ENCODE measurements at regions not wholly inside any gene's neighbourhood (a gene's known extent, or its start where the extent isn't known, plus 50 kb on each side); places are given as distances from the start of the nearest gene placed in this dataset.
"Not testable (repeated sequence)": the region's sequence is repeated elsewhere in the genome, so short reads cannot be mapped to it uniquely, and the experiment has no call there.

DNA sequence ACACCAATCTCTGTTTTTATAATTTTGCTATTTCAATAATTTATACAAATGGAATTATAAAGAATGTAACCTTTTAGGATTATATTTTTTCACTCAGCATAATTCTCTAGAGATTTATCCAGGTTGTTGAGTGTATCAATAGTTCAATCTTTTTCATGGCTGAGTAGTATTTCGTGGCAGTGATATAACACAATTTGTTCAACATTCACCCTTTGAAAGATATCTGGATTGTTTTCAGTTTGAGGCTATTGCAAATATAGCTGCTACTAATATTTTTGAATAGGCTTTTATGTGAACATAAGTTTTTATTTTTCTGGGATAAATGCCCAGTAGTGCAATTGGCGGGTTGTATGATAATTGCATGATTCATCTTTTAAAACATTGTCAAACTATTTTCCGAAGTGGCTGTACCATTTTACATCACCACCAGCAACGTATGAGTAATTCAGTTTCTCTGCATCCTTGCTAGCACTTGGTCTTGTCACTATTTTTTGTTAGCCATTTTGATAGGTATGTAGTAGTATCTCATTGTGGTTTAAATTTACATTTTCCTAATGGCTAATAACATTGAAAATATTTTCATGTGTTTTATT, 55.6 kb upstream of the ABCD3 start:
- no peak for DNase-seq (ENCODE audit: low read depth in 1 of 2, low spot score in 1 of 2)

DNA sequence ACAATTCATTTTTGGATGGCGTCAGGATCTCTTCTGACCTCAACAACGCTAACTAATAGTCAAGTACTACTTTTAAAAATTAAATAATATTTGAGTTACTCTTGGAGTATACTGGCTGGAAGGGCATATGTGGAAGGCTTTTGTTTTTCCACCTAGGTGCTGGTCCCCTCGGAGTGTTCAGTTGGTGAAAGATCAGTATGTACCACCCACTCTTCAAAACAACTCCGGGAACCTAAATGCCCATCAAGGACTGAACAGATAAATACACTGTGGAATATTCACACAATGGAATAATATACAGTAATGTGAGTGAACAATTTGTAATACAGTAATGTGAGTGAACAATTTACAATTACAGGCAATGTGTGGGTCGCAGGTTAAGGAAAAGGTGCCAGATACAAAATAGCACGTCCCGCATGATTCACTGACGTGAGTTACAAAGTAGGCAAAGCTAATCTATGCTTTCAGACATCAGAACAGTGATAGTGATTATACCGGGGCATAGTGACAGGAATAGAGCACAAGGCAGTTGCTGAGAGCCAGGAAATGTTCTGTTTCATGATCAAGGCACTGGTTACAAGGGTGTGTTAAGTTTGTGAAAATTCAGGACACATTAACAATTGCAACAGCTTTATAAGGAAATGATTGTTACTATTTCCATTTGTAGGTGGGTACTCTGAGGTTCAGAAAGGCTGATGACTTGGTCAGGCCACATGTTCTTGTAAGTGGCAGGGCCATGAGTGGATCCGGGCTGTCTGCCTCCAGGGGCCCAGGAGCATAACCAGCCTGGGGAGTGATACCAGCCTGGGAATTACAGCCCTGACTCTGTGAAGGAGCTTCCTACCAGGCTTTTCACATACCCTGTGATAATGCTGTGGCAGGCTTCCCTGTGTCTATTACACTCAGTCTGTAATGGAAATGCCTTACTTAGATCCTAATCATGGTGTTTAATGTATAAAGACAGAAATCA, 59.3 kb upstream of the ABCD3 start:
- no peak for DNase-seq (ENCODE audit: low read depth in 1 of 2, low spot score in 1 of 2)

DNA sequence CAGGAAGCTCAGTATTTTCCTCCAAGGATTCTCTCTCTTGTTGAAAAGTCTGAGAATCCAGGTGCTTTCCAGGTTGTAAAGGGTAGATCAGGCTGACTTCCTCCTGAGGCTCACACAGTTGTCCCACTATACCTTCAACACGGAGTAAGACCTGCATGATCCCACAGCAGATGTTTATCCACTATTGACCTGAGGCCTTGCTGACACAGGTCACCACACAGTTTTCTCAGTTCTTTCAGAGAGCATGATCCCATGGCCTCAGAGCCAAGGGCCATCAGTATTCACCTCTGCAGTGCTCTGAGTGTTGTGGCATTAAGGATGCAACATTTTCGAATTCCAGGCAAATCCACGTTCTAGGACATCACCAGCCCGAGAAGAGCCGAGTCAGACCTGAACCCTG, 60.5 kb upstream of the ABCD3 start:
- DNase-seq (ENCODE audit: low read depth in 1 of 2, low spot score in 1 of 2): no peak

DNA sequence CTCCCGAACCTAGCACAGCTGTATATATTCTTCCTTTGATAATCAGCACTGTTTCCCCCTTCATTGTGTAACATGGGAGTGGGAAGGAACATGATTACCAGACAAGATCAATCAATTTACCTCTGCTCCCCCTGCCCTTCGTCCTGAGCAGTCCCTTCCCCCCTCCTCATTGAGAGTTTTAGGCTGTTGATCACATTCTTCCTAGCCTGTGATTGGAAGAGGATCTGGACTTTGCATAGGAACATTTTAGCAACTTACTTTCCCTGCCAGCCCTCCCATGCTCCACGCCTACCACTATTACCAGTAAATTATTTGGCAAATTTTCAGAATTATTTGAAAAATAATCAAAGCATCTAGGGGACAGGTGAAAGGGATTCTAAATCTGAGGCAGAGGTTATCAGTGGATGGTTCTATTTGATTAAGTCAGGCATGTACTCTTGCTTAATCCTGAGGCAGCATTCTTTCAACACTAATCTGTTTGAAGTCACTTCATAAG, 62.7 kb upstream of the ABCD3 start:
- no peak for DNase-seq (ENCODE audit: low read depth in 1 of 2, low spot score in 1 of 2)

DNA sequence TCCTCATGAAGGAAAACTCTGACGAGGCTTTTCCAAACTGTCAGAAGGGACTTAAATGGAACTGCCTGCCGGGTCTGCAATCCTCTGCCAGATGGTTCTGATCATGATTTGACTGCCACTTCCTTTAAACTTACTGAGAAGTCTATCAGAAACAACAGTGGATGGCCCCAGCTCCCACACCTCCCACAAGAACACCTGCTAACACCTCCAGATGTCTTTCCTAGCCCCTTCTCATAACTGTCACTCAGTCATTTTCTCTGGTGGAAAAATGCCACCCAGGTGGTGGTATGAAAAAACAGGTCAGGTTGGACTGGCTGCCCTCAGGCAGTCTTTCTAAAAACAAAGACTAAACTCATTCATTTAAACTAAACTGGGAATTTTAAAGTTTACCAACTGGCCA, 66.7 kb upstream of the ABCD3 start:
- no peak for DNase-seq (ENCODE audit: low read depth in 1 of 2, low spot score in 1 of 2)

DNA sequence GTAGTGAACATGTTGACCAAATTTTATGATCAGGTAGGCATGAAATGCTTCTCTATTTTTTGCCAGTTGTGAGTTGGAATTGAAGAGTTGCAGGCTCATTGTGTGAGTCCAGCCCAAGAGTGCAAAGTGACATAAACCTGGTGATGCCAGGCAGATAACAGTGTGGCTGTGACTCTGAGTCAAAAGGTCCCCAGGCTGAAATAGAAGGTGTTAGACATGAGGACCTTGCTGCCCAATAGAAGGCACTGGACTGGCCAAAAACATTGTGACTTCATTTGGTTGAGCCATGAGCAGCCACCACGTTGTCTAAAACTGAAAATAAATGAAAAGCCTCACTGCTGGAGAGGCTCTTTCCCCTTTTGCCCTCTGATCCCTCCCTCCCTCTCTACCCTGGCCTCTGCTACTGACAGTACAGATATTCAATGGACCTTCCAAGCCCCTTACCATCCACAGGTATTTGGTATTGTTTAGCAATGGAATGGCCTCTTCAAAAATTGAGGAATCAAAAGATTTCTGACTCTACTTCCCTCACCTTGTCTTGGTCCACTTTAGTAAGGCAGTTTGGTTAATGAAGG, 67.8 kb upstream of the ABCD3 start:
- no peak for DNase-seq (ENCODE audit: low read depth in 1 of 2, low spot score in 1 of 2)

DNA sequence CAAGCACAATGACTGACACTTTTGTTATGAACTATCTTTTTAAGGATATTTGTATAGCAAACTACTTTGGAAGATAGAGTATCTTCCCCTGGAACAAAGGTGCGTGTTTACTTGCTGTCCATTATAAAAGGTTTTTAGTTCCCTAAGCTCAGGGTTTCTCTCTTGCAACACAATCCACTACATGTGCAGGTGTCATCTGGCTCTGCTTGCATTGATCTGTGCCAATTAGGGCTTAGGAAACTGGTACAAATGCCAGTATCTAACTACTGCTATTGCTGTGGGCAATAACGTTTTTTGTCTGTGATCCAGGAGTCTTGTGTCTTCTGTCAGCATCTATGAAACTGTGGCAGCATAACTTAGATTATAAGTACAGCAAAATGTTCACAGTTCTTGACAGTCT, 68.3 kb upstream of the ABCD3 start:
- no peak for DNase-seq (ENCODE audit: low read depth in 1 of 2, low spot score in 1 of 2)

DNA sequence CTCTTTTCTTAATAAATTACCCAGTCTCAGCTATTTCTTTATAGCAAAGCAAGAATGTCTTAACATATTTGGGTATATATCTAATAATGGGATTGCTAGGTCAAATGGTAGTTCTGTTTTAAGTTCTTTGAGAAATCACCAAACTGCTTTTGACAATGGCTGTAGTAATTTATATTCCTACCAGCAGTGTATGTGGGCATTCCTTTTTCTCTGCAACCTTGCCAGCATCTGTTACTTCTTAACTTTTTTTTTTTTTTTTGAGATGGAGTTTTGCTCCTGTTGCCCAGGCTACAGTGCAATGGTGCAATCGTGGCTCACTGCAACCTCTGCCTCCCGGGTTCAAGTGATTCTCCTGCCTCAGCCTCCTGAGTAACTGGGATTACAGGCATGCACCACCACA, 69.8 kb upstream of the ABCD3 start:
- not testable (repeated sequence) for DNase-seq (ENCODE audit: low read depth in 1 of 2, low spot score in 1 of 2)

DNA sequence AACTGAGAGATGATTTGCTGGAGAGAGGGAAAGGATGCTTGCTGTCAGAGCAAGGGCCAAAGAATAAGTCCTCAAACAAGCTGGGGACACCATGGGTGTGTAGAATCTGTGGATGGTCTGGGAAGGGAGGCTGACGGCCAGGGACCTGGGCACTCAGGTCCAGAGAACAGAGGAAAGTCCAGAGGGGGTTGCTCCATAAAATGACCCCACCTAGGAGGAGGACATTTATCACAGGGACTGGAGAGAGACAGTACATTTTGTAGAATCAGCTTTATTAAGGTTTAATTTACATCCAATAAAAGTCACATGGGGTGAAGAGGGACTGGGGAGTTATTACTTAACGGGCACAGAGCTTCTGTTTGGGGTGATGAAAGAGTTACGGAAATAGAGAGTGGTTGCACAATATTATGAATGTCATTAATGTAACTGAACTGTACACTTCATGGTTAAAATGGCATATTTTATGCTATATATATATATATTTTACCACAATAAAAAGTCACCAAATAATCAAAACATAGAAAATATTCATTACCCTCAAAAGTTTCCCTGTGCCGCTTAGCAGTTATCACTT, 73.0 kb upstream of the ABCD3 start:
- no peak for DNase-seq (ENCODE audit: low read depth in 1 of 2, low spot score in 1 of 2)

DNA sequence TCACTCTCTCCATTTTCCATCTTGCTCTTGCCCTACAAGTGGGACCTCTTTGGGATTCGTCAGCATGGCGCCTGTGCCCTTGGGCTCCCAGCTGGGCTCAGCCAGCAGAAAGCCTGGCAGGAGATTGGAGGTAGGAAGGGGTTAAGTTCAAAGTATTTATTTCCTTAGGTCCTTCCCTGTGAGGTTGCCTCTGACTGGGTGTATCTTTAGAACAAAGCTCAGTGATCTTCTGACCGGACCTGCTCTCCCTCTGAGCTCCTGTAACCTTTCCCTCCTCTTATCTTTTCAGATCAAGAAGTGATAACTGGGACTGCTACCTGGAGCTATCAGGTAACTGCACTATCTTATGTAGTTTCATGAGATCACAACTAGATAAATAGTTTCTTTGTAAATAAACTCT, 75.8 kb upstream of the ABCD3 start:
- no peak for DNase-seq (ENCODE audit: low read depth in 1 of 2, low spot score in 1 of 2)

DNA sequence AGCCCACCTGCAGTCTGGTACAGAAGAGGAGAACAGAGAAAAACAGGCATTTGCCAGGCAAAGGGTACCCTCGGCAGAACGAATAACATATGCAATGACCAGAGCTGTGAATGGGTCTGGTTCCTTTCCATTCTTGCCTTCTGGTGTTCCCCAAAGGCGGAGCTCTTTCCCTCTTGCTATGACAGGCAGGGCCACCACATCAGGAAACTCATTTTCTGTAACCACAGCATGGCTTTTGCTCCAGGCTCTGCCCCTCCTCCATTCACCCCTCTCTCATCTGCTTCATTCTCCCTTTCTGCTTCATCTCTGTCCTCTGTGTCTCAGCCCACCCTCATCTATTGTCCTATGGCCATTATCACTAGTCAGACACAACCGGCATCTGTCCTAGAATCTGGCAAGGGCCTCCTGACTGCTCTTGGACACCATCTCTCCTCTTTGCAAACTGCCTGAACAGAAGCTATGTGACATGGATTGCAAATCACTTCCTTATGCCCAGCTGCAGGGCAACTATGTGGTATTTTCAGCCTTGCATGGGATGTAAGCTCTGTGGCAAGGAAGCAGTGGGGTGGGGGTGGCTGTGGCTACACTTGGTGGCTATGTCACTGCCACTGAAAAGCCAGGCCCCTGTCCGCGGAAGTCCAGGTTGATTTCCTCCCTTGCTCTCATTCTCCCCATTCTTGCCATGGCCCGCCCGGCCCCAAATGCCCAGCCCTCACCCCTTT, 78.8 kb upstream of the ABCD3 start:
- no peak for DNase-seq (ENCODE audit: low read depth in 1 of 2, low spot score in 1 of 2)

DNA sequence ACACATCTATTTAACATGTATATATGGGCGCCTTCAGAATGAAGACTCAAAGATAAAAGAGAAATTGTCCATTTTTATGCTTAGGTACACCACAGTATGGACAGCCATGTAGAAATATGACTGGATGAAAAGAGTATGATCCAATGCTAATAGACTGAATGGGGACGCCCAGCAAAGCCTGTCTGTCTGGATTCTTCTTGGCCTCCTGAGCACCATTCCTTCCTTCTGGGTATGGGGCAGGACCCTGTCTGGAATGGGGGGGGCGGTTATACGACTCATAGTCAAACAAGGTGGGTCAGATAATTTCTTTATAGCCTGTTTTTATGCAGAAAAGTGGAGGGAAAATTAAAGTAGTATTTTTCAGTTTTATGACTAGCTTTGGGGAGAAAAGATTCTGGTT, 81.2 kb upstream of the ABCD3 start:
- DNase-seq (ENCODE audit: low read depth in 1 of 2, low spot score in 1 of 2): no peak

DNA sequence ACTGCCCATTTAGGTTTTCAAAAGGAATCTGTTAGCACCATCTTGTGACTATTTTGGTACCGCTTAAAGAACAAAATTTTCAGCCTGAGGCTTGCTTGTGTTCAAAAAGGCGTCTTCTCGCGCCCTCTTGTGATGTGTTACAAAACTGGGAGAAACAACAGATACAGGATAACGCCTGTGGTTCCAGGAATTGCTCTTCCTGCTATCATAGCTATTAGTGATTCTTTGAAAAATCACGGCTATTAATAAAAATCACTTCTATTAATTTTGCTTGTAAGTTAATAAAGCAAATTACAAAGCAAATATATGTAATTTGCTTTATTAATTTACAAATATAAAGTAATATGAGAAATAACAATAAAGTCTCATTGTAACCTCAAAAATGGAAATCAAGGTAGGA, 82.2 kb upstream of the ABCD3 start:
- DNase-seq (ENCODE audit: low read depth in 1 of 2, low spot score in 1 of 2): peak in 1 of 2 donors; percentile 17

DNA sequence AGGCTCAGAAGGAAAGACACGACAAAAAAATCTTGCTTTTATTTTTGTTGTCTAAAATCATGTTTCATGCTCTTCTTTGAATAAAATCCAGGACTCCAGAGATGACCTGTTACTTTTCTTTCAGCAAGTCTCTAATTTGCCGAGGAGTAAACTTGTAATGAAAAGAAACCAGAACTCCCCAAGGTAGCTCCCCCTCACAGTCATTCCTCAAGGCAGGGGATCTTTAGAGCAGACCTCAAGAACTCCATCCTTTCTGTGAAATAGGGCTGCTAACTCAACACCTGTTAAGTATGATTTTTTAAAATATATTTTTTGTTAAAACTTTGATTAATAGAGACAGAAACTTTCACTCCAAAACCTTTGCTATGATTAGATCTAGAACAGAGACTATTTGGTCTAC, 82.7 kb upstream of the ABCD3 start:
- DNase-seq (ENCODE audit: low read depth in 1 of 2, low spot score in 1 of 2): no peak

DNA sequence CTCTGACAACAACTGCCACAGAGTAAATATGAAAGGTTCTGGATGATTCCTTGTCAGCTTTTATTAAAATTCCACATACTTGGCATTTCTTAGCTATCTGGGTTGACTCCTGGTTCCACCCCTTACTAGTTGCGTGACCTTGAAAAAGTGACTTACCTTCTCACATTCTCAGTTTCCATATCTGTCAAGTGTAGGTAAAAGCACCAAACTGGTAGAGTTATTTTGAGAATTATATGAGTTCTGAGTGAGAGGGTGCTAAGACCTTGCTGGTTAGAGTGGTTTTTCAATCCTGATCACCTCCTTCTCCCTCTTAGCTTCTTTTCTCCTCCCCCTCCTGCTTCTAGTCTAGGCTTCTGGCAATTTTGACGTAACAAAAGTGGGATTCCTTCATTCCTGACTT, 83.4 kb upstream of the ABCD3 start:
- DNase-seq (ENCODE audit: low read depth in 1 of 2, low spot score in 1 of 2): no peak

DNA sequence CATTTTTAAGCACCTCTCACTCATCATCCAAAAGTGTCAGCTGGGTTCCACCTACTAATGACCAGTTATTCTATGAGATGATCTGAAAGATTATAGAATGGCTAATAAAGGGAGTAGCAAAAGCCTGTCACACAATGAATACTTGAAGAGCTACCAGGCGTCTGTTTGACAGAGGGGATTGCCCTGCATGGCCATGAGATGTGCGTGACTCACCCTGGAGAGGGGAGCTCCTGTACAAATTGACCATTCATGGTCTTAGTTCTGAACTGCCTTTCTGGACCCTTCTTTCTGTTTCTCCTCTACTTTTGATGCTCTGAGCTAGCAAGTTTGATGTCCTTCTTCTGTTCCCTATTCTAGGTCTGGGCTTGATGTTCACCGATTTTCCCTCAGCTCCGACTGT, 85.2 kb upstream of the ABCD3 start:
- DNase-seq (ENCODE audit: low read depth in 1 of 2, low spot score in 1 of 2): no peak

DNA sequence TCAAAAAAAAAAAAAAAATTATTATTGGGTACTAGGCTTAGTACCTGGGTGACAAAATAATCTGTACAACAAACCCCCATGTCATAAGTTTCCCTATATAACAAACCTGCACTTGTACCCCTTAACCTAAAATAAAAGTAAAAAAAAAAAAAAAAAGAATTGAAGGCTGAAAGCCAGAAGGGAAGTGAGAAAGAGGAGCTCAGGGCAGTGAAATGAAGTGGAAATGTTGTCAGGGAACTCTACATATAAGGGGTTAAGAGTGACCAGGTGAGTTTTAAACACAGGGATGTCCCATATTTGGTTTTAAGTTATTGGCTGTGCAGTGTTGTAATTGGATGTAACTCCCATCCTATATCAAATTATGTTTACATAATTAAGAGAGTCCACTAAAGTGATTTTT, 85.7 kb upstream of the ABCD3 start:
- DNase-seq (ENCODE audit: low read depth in 1 of 2, low spot score in 1 of 2): no peak

DNA sequence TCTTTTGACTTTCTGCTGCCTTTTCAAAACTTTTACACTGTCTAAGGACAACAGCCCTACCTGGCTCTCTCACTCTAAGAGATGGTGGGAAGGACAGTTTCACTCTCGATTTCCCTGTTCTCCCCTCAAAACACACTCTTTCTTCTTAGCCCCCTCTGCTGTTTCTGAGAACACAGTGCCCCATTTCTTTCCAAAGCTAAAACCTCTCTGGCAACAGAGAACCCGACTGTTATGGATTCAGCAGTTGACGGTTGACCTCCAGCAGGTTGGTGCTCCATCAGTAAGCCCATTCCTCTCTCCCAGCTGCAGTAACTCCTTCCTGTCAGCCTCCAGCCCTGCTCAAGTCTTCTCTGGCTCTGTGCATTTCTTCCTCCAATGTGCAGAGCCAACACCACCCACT, 88.2 kb upstream of the ABCD3 start:
- DNase-seq (ENCODE audit: low read depth in 1 of 2, low spot score in 1 of 2): no peak

DNA sequence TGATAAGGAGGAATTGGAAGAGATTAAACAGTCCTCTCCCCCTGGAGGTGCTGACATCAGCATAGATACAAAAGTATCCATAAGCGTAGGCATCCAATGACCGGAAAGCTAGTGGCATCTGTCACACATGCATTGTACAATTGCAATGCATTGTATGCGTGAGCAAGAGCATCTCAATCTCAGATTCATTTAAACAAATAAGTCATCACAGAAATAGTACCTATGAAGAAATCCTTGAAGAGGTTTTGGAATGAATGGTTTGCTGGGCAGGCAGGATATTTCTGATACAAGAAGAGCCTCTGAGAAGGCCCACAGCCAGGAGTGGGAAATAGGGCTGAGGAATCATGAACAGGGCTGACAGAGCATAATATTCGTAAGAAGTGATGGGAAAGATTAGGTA, 88.9 kb upstream of the ABCD3 start:
- no peak for DNase-seq (ENCODE audit: low read depth in 1 of 2, low spot score in 1 of 2)

DNA sequence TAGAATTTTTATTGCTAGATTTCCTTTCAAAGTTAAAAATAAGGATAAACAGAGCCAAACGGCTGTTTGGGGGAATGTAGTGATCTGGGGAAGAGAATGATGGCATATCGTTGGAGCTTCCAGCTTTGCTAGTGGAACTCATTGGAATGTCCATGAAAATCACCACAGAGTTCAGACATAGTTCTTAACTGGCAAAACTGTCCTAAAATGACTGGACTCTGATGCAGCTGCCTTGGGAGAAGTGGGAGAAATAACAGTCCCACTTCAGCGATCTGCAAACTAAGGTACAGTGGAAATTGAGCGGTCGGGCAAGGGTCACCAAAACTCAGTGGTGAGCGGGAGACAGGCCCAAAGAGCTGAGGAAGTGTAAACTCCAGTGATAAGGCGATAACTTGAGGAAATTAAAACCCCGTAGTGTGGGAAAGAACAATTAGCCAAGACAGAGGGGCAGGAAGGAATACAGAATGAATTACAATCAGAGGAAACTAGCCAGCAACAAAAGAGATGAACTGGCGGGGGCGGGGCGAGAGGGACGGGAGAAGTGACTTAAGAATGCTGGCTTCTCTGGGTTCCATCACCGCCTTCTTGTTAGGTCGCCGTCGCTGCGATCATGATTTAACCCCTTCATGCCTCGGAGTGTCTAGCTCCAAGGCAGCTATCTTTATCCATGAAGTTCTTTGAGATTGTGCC, 89.8 kb upstream of the ARHGAP29 start:
- no peak for DNase-seq (ENCODE audit: low read depth in 1 of 2, low spot score in 1 of 2)

DNA sequence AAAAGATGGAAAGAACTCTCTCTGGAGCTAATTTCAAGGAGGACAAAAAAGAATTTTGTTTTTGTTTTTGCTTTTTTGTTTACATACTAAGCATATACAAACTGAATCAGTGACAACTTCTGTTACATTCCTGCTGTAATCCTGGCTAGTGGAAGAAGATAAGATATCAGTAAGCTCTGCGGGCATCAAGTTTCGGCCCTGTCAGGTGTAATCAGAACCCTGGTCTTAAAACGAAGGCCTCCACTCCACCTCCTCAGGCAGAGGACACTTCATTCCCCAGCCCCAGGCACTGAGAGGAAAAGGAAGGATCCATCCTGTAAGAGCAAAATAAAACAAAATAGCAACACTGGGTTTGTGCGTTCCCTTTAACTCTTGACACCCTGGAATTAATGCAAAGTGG, 88.9 kb upstream of the ARHGAP29 start:
- no peak for DNase-seq (ENCODE audit: low read depth in 1 of 2, low spot score in 1 of 2)
